HEK293 (cell line): ENCODE measurements at regions not wholly inside any gene's neighbourhood (a gene's known extent, or its start where the extent isn't known, plus 50 kb on each side); places are given as distances from the start of the nearest gene placed in this dataset.
"Not testable (repeated sequence)": the region's sequence is repeated elsewhere in the genome, so short reads cannot be mapped to it uniquely, and the experiment has no call there.

Source experiments
- CTCF ChIA-PET: fragments of 350-600 bp; formaldehyde crosslinking; extraction: SDS; loops from one replicate; lab custom pipeline; 2021; ENCODE audit warnings: antibody characterized with exemption; lab: Yijun Ruan, JAX
- POLR2A ChIA-PET: fragments of 300-600 bp; formaldehyde crosslinking; extraction: SDS; loops from one replicate; lab custom pipeline; 2020; ENCODE audit warnings: antibody characterized with exemption, inconsistent platforms; lab: Yijun Ruan, JAX
- H3K27ac ChIP-seq: fragments of 200-500 bp; sonication (Bioruptor generic); 2 replicates; pipeline ENCODE4 v1.5.1; 2014; ENCODE audit warnings: low read depth, low read length, control low read depth, inconsistent platforms; ENCODE audit errors: extremely low read depth
- H3K36me3 ChIP-seq, 2 experiments: fragments of 200-500 bp in 1 of 2; sonication (Bioruptor generic) in 1 of 2; 1 replicate in 1 of 2; 2 replicates in 1 of 2; pipeline ENCODE4 v1.5.1; 2014 to 2017; ENCODE audit warnings: inconsistent platforms in 2 of 2, low read length in 2 of 2; ENCODE audit not compliant: control insufficient read depth in 2 of 2, insufficient read depth in 1 of 2
- H3K4me1 ChIP-seq: fragments of 200-500 bp; sonication (Bioruptor generic); 2 replicates; pipeline ENCODE4 v1.5.1; 2014; ENCODE audit warnings: mild to moderate bottlenecking, low read length, inconsistent platforms; ENCODE audit not compliant: control insufficient read depth, insufficient read depth
- H3K4me3 ChIP-seq: 2 replicates; pipeline ENCODE4 v1.5.1; 2011; ENCODE audit warnings: low read depth, mild to moderate bottlenecking, control low read depth, low read length, moderate library complexity
- H3K9me3 ChIP-seq: fragments of 200-500 bp; sonication (Bioruptor generic); 2 replicates; pipeline ENCODE4 v1.5.1; 2014; ENCODE audit warnings: low read depth, low read length, inconsistent platforms; ENCODE audit not compliant: control insufficient read depth, insufficient read depth
- GLI4 ChIP-seq: fragments of 450-650 bp; formaldehyde crosslinking; IDR thresholded peaks from 2 replicates; pipeline ENCODE4 v1.5.1; 2016; ENCODE audit warnings: missing biosample characterization, missing genetic modification characterization
- OSR2 ChIP-seq: fragments of 450-650 bp; formaldehyde crosslinking; IDR thresholded peaks from 2 replicates; pipeline ENCODE4 v1.5.1; 2016; ENCODE audit warnings: missing biosample characterization, missing genetic modification characterization
- PRDM1 ChIP-seq: fragments of 450-650 bp; formaldehyde crosslinking; IDR thresholded peaks from 2 replicates; pipeline ENCODE4; 2016; ENCODE audit warnings: missing biosample characterization, missing genetic modification characterization
- YY2 ChIP-seq: fragments of 450-650 bp; formaldehyde crosslinking; IDR thresholded peaks from 2 replicates; pipeline ENCODE4 v1.5.1; 2016; ENCODE audit warnings: missing biosample characterization, missing genetic modification characterization
- ZNF10 ChIP-seq: fragments of 450-650 bp; formaldehyde crosslinking; IDR thresholded peaks from 2 replicates; pipeline ENCODE4 v1.5.1; 2017; ENCODE audit warnings: missing biosample characterization, missing genetic modification characterization
- ZNF121 ChIP-seq: fragments of 450-650 bp; formaldehyde crosslinking; IDR thresholded peaks from 2 replicates; pipeline ENCODE4 v1.5.1; 2016; ENCODE audit warnings: missing biosample characterization, missing genetic modification characterization
- ZNF202 ChIP-seq: fragments of 450-650 bp; formaldehyde crosslinking; IDR thresholded peaks from 2 replicates; pipeline ENCODE4 v1.5.1; 2016; ENCODE audit warnings: missing biosample characterization, missing genetic modification characterization, borderline replicate concordance
- ZNF223 ChIP-seq: fragments of 450-650 bp; formaldehyde crosslinking; IDR thresholded peaks from 2 replicates; pipeline ENCODE4 v1.5.1; 2016; ENCODE audit warnings: missing biosample characterization, missing genetic modification characterization
- ZNF335 ChIP-seq: fragments of 450-650 bp; formaldehyde crosslinking; conservative IDR thresholded peaks from 2 replicates; pipeline ENCODE4 v1.5.1; 2016; ENCODE audit warnings: missing biosample characterization, missing genetic modification characterization
- ZNF341 ChIP-seq: fragments of 450-650 bp; formaldehyde crosslinking; IDR thresholded peaks from 2 replicates; pipeline ENCODE4; 2016; ENCODE audit warnings: low read depth, missing biosample characterization, missing genetic modification characterization
- ZNF404 ChIP-seq: fragments of 450-650 bp; formaldehyde crosslinking; IDR thresholded peaks from 2 replicates; pipeline ENCODE4 v1.5.1; 2017; ENCODE audit warnings: missing biosample characterization, missing genetic modification characterization
- ZNF654 ChIP-seq: fragments of 450-650 bp; formaldehyde crosslinking; IDR thresholded peaks from 2 replicates; pipeline ENCODE4 v1.5.1; 2016; ENCODE audit warnings: low read depth, missing biosample characterization, missing genetic modification characterization
- ZNF660 ChIP-seq: fragments of 450-650 bp; IDR thresholded peaks from 2 replicates; pipeline ENCODE4 v1.5.1; 2018; ENCODE audit warnings: missing biosample characterization, mild to moderate bottlenecking, missing genetic modification characterization
- ZNF776 ChIP-seq: fragments of 450-650 bp; formaldehyde crosslinking; IDR thresholded peaks from 2 replicates; pipeline ENCODE4 v1.5.0; 2017; ENCODE audit warnings: missing biosample characterization, missing genetic modification characterization, borderline replicate concordance
- ZNF785 ChIP-seq: fragments of 450-650 bp; formaldehyde crosslinking; IDR thresholded peaks from 2 replicates; pipeline ENCODE4 v1.5.1; 2016; ENCODE audit warnings: missing biosample characterization, missing genetic modification characterization
- ZNF830 ChIP-seq: fragments of 450-650 bp; IDR thresholded peaks from 2 replicates; pipeline ENCODE4 v1.5.0; 2018; ENCODE audit warnings: missing biosample characterization, missing genetic modification characterization, low read depth, mild to moderate bottlenecking, moderate library complexity
- ZXDB ChIP-seq: fragments of 450-650 bp; formaldehyde crosslinking; IDR thresholded peaks from 2 replicates; pipeline ENCODE4 v1.5.1; 2016; ENCODE audit warnings: missing biosample characterization, missing genetic modification characterization
- TF ChIP-seq, protein P1 (sequence below): fragments of 450-650 bp; formaldehyde crosslinking; IDR thresholded peaks from 2 replicates; pipeline ENCODE4 v1.5.1; 2016; ENCODE audit warnings: missing biosample characterization, missing genetic modification characterization
- TF ChIP-seq, protein P2 (sequence below): fragments of 450-650 bp; formaldehyde crosslinking; IDR thresholded peaks from 2 replicates; pipeline ENCODE4 v1.5.1; 2016; ENCODE audit warnings: missing biosample characterization, missing genetic modification characterization
- TF ChIP-seq, protein P3 (sequence below): fragments of 450-650 bp; IDR thresholded peaks from 2 replicates; pipeline ENCODE4 v1.5.1; 2018; ENCODE audit warnings: missing biosample characterization, mild to moderate bottlenecking, missing genetic modification characterization
- TF ChIP-seq, protein P4 (sequence below): fragments of 450-650 bp; formaldehyde crosslinking; IDR thresholded peaks from 2 replicates; pipeline ENCODE4 v1.5.1; 2016; ENCODE audit warnings: missing biosample characterization, missing genetic modification characterization
- TF ChIP-seq, protein P5 (sequence below): fragments of 450-650 bp; formaldehyde crosslinking; IDR thresholded peaks from 2 replicates; pipeline ENCODE4 v1.5.1; 2017; ENCODE audit warnings: missing biosample characterization, missing genetic modification characterization

DNA sequence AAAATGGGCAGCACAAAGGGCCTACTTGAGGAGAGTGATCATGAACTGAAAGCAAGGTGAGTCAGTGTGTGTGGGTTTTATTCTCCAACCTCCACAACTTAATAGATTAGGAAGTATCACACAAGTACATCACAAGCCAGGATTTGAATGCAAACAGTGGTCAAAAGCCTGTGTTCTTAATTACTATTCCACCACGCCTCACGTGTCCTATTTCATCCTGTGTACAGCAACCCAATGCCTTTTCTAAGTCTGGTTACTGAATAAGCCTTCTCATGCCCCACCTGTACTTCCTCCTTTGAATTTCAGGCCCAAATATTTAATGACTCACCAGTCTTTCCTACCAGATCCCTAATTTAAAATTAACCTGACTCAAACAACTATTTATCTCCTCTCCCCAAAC is 755.7 kb upstream of the SLC8A1 start:
- Histone ChIP-seq H3K36me3 (no peaks in the 10 kb centered on the region), H3K9me3 (no peaks in the 10 kb centered on the region)
- no peak for TF ChIP-seq ZNF223 (tag by site-specific recombination)
- TF ChIP-seq, all 188 proteins: peak for 0
- H3K4me1 ChIP-seq: no peaks in the 10 kb centered on the region
- no peak overlapping the region for H3K4me3 ChIP-seq
- ChIA-PET CTCF (no interaction called here), POLR2A (no interaction called here)
- H3K27ac ChIP-seq: no peak overlapping the region

DNA sequence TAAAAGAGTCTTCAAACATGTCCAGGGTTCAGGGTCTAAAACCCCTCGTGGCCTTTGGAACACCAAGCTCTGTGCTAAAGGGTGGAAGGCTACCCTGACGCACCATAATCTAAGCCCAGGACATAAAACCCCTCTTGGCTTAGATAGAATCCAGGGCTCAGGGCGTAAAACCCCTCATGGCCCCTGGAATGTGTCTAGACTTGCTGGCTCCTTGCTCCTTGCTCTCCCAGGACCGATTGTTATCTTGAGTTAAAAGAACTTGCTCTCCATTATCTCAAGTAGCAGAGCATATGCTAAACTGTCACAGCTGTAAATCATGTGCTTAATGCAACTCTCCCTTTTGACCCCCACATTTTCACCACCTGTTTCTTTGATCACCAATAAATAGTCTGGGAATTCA is 758.1 kb upstream of the SLC8A1 start:
- H3K9me3 ChIP-seq, POLR2A ChIA-PET, H3K4me3 ChIP-seq, H3K4me1 ChIP-seq, H3K27ac ChIP-seq, CTCF ChIA-PET, H3K36me3 ChIP-seq: not testable (repeated sequence)

DNA sequence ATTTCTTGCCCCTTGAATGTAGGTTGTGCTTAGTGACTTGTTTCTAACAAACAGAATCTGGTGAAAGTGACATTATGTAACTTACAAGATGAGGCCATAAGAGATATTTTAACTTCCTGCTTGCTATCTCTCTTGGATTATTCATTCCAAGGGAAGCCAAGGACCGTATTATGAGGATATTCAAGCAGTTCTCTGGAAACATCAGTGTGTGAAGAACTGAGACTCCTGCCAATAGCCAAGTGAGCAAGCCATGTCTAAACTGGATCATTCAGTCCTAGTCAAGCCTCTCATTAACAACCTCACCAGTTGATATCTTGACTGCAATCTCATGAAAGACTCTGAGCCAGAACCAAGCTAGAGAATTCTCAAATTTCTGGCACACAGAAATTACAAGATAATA is 765.1 kb upstream of the SLC8A1 start:
- H3K4me1 ChIP-seq: no peaks in the 10 kb centered on the region
- H3K36me3 ChIP-seq: no peaks in the 10 kb centered on the region
- H3K27ac ChIP-seq: no peak overlapping the region
- CTCF ChIA-PET: no interaction called here
- POLR2A ChIA-PET: no interaction called here
- no peak for TF ChIP-seq ZNF10
- no peak for TF ChIP-seq ZNF121 (tag by site-specific recombination)
- H3K9me3 ChIP-seq: no peaks in the 10 kb centered on the region
- H3K4me3 ChIP-seq: no peak overlapping the region

DNA sequence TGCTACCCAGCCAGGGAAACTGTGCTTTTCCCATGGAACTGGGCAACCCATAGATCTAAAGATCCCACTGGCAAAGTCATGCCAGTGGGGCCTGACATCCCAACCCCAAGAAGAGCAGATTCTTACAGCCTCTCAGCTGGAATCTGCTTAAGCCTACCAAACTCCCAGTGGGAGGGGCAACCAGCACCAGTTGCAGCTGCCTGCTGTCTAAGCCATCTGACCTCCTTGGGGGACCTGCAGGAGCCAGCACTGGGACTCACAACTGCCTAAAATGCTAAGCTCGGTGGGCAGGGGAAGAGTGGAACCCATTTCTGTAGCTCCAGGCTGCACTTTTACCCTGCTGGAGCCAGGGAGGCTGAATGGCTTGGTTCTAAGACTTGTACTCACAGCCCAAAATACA is 770.7 kb upstream of the SLC8A1 start:
- CTCF ChIA-PET: no interaction called here
- no peaks in the 10 kb centered on the region for H3K9me3 ChIP-seq
- POLR2A ChIA-PET: no interaction called here
- no peaks in the 10 kb centered on the region for H3K36me3 ChIP-seq
- no peaks in the 10 kb centered on the region for H3K4me1 ChIP-seq
- H3K27ac ChIP-seq: no peak overlapping the region
- H3K4me3 ChIP-seq: no peak overlapping the region
- TF ChIP-seq ZNF202 (tag by site-specific recombination) (no peak), PRDM1 (no peak), ZNF776 (tag by site-specific recombination) (no peak), ZNF785 (tag by site-specific recombination) (no peak), ZNF404 (tag by site-specific recombination) (no peak), ZNF341 (tag by site-specific recombination) (no peak), GLI4 (no peak), ZXDB (tag by site-specific recombination) (no peak), ZNF830 (no peak), ZNF335 (tag by site-specific recombination) (no peak), ZNF654 (tag by site-specific recombination) (no peak), ZNF660 (tag by site-specific recombination) (no peak), OSR2 (tag by site-specific recombination) (no peak), YY2 (tag by site-specific recombination) (no peak)
- TF ChIP-seq, protein P1, sequence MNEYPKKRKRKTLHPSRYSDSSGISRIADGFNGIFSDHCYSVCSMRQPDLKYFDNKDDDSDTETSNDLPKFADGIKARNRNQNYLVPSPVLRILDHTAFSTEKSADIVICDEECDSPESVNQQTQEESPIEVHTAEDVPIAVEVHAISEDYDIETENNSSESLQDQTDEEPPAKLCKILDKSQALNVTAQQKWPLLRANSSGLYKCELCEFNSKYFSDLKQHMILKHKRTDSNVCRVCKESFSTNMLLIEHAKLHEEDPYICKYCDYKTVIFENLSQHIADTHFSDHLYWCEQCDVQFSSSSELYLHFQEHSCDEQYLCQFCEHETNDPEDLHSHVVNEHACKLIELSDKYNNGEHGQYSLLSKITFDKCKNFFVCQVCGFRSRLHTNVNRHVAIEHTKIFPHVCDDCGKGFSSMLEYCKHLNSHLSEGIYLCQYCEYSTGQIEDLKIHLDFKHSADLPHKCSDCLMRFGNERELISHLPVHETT (tag by site-specific recombination): no peak
- TF ChIP-seq, protein P2, sequence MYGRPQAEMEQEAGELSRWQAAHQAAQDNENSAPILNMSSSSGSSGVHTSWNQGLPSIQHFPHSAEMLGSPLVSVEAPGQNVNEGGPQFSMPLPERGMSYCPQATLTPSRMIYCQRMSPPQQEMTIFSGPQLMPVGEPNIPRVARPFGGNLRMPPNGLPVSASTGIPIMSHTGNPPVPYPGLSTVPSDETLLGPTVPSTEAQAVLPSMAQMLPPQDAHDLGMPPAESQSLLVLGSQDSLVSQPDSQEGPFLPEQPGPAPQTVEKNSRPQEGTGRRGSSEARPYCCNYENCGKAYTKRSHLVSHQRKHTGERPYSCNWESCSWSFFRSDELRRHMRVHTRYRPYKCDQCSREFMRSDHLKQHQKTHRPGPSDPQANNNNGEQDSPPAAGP (tag by site-specific recombination): no peak
- TF ChIP-seq, protein P3, sequence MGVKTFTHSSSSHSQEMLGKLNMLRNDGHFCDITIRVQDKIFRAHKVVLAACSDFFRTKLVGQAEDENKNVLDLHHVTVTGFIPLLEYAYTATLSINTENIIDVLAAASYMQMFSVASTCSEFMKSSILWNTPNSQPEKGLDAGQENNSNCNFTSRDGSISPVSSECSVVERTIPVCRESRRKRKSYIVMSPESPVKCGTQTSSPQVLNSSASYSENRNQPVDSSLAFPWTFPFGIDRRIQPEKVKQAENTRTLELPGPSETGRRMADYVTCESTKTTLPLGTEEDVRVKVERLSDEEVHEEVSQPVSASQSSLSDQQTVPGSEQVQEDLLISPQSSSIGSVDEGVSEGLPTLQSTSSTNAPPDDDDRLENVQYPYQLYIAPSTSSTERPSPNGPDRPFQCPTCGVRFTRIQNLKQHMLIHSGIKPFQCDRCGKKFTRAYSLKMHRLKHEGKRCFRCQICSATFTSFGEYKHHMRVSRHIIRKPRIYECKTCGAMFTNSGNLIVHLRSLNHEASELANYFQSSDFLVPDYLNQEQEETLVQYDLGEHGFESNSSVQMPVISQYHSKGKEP (tag by site-specific recombination): no peak
- TF ChIP-seq, protein P4, sequence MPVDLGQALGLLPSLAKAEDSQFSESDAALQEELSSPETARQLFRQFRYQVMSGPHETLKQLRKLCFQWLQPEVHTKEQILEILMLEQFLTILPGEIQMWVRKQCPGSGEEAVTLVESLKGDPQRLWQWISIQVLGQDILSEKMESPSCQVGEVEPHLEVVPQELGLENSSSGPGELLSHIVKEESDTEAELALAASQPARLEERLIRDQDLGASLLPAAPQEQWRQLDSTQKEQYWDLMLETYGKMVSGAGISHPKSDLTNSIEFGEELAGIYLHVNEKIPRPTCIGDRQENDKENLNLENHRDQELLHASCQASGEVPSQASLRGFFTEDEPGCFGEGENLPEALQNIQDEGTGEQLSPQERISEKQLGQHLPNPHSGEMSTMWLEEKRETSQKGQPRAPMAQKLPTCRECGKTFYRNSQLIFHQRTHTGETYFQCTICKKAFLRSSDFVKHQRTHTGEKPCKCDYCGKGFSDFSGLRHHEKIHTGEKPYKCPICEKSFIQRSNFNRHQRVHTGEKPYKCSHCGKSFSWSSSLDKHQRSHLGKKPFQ: no peak
- TF ChIP-seq, protein P5, sequence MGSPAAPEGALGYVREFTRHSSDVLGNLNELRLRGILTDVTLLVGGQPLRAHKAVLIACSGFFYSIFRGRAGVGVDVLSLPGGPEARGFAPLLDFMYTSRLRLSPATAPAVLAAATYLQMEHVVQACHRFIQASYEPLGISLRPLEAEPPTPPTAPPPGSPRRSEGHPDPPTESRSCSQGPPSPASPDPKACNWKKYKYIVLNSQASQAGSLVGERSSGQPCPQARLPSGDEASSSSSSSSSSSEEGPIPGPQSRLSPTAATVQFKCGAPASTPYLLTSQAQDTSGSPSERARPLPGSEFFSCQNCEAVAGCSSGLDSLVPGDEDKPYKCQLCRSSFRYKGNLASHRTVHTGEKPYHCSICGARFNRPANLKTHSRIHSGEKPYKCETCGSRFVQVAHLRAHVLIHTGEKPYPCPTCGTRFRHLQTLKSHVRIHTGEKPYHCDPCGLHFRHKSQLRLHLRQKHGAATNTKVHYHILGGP: no peak
